ENCODE measurements at regions not wholly inside any gene's neighbourhood (a gene's known extent, or its start where the extent isn't known, plus 50 kb on each side); places are given as distances from the start of the nearest gene placed in this dataset.

GRCh38 chr10:107649249-107649648 is 484.7 kb upstream of the SORCS1 start:
- Mint-ChIP-seq H3K27ac (no peak overlapping the region), H3K9me3 (ENCODE audit: low read depth) (no peaks in the 10 kb centered on the region), H3K4me3 (no peak overlapping the region), H3K36me3 (no peaks in the 10 kb centered on the region), H3K27me3 (no peaks in the 10 kb centered on the region), H3K4me1 (ENCODE audit: low read depth) (no peaks in the 10 kb centered on the region)

- Mint-ChIP-seq H3K9me3 (ENCODE audit: low read depth) (no peaks in the 10 kb centered on the region), H3K27ac (no peak overlapping the region), H3K4me1 (ENCODE audit: low read depth) (no peaks in the 10 kb centered on the region), H3K4me3 (no peak overlapping the region), H3K27me3 (no peaks in the 10 kb centered on the region), H3K36me3 (no peaks in the 10 kb centered on the region)
These were observed 483.0 kb upstream of the SORCS1 start for GRCh38 chr10:107647462-107647861.

GRCh38 chr10:107631876-107632275 is 467.4 kb upstream of the SORCS1 start:
- Mint-ChIP-seq H3K4me1 (ENCODE audit: low read depth) (no peaks in the 10 kb centered on the region), H3K27ac (no peak overlapping the region), H3K4me3 (no peak overlapping the region), H3K27me3 (no peaks in the 10 kb centered on the region), H3K9me3 (ENCODE audit: low read depth) (no peaks in the 10 kb centered on the region), H3K36me3 (no peaks in the 10 kb centered on the region)

- Mint-ChIP-seq H3K27me3 (no peaks in the 10 kb centered on the region), H3K27ac (no peak overlapping the region), H3K4me3 (no peak overlapping the region), H3K36me3 (no peaks in the 10 kb centered on the region), H3K4me1 (ENCODE audit: low read depth) (no peaks in the 10 kb centered on the region), H3K9me3 (ENCODE audit: low read depth) (peaks cover 10% of the 10 kb centered on the region)
These were observed 462.4 kb upstream of the SORCS1 start for GRCh38 chr10:107626862-107627261.

GRCh38 chr10:107623292-107623691 is 458.8 kb upstream of the SORCS1 start:
- H3K27ac Mint-ChIP-seq: no peak overlapping the region
- H3K27me3 Mint-ChIP-seq: no peaks in the 10 kb centered on the region

GRCh38 chr10:107619139-107619538 is 454.6 kb upstream of the SORCS1 start:
- Mint-ChIP-seq H3K4me3 (no peak overlapping the region), H3K9me3 (ENCODE audit: low read depth) (peaks cover 9% of the 10 kb centered on the region), H3K36me3 (no peaks in the 10 kb centered on the region), H3K27me3 (no peaks in the 10 kb centered on the region), H3K27ac (no peak overlapping the region), H3K4me1 (ENCODE audit: low read depth) (no peaks in the 10 kb centered on the region)

More at GRCh38 chr10:107623292-107623691, 458.8 kb upstream of the SORCS1 start:
- Mint-ChIP-seq H3K9me3 (ENCODE audit: low read depth) (peaks cover 13% of the 10 kb centered on the region), H3K4me3 (no peak overlapping the region), H3K36me3 (no peaks in the 10 kb centered on the region), H3K4me1 (ENCODE audit: low read depth) (no peaks in the 10 kb centered on the region)

- Mint-ChIP-seq H3K36me3 (no peaks in the 10 kb centered on the region), H3K9me3 (ENCODE audit: low read depth) (peaks cover 9% of the 10 kb centered on the region), H3K4me3 (no peak overlapping the region), H3K4me1 (ENCODE audit: low read depth) (no peaks in the 10 kb centered on the region), H3K27me3 (no peaks in the 10 kb centered on the region), H3K27ac (no peak overlapping the region)
These were observed 454.0 kb upstream of the SORCS1 start for GRCh38 chr10:107618504-107618994.

GRCh38 chr10:107616463-107617410 is 452.2 kb upstream of the SORCS1 start:
- H3K27ac Mint-ChIP-seq: no peak overlapping the region
- no peaks in the 10 kb centered on the region for H3K27me3 Mint-ChIP-seq
- no peak overlapping the region for H3K4me3 Mint-ChIP-seq
- H3K36me3 Mint-ChIP-seq: no peaks in the 10 kb centered on the region
- H3K4me1 Mint-ChIP-seq (ENCODE audit: low read depth): no peaks in the 10 kb centered on the region
- H3K9me3 Mint-ChIP-seq (ENCODE audit: low read depth): peaks cover 9% of the 10 kb centered on the region

- peaks cover 9% of the 10 kb centered on the region for H3K9me3 Mint-ChIP-seq (ENCODE audit: low read depth)
- H3K4me3 Mint-ChIP-seq: no peak overlapping the region
- H3K27ac Mint-ChIP-seq: no peak overlapping the region
- no peaks in the 10 kb centered on the region for H3K27me3 Mint-ChIP-seq
- H3K4me1 Mint-ChIP-seq (ENCODE audit: low read depth): no peaks in the 10 kb centered on the region
- no peaks in the 10 kb centered on the region for H3K36me3 Mint-ChIP-seq
These were observed 451.5 kb upstream of the SORCS1 start for GRCh38 chr10:107616031-107616430.

GRCh38 chr10:107614939-107615685 is 450.6 kb upstream of the SORCS1 start:
- peaks cover 10% of the 10 kb centered on the region for H3K9me3 Mint-ChIP-seq (ENCODE audit: low read depth)
- no peaks in the 10 kb centered on the region for H3K36me3 Mint-ChIP-seq
- H3K4me3 Mint-ChIP-seq: no peak overlapping the region
- no peaks in the 10 kb centered on the region for H3K4me1 Mint-ChIP-seq (ENCODE audit: low read depth)
- no peaks in the 10 kb centered on the region for H3K27me3 Mint-ChIP-seq
- no peak overlapping the region for H3K27ac Mint-ChIP-seq

GRCh38 chr10:107611115-107611514 is 446.6 kb upstream of the SORCS1 start:
- Mint-ChIP-seq H3K27ac (no peak overlapping the region), H3K4me1 (ENCODE audit: low read depth) (no peaks in the 10 kb centered on the region), H3K36me3 (no peaks in the 10 kb centered on the region), H3K9me3 (ENCODE audit: low read depth) (peaks cover 10% of the 10 kb centered on the region), H3K4me3 (no peak overlapping the region), H3K27me3 (no peaks in the 10 kb centered on the region)

- no peaks in the 10 kb centered on the region for H3K27me3 Mint-ChIP-seq
- no peak overlapping the region for H3K27ac Mint-ChIP-seq
- H3K4me1 Mint-ChIP-seq (ENCODE audit: low read depth): no peaks in the 10 kb centered on the region
- peaks cover 13% of the 10 kb centered on the region for H3K9me3 Mint-ChIP-seq (ENCODE audit: low read depth)
- no peaks in the 10 kb centered on the region for H3K36me3 Mint-ChIP-seq
- no peak overlapping the region for H3K4me3 Mint-ChIP-seq
These were observed 424.6 kb upstream of the SORCS1 start for GRCh38 chr10:107589081-107589480.

GRCh38 chr10:107585630-107586029 is 421.1 kb upstream of the SORCS1 start:
- no peak overlapping the region for H3K4me3 Mint-ChIP-seq
- no peaks in the 10 kb centered on the region for H3K36me3 Mint-ChIP-seq
- H3K27me3 Mint-ChIP-seq: no peaks in the 10 kb centered on the region
- no peak overlapping the region for H3K27ac Mint-ChIP-seq
- H3K4me1 Mint-ChIP-seq (ENCODE audit: low read depth): no peaks in the 10 kb centered on the region
- peaks cover 8% of the 10 kb centered on the region for H3K9me3 Mint-ChIP-seq (ENCODE audit: low read depth)

GRCh38 chr10:107583974-107584373 is 419.5 kb upstream of the SORCS1 start:
- Mint-ChIP-seq H3K4me3 (no peak overlapping the region), H3K9me3 (ENCODE audit: low read depth) (peaks cover 8% of the 10 kb centered on the region), H3K27me3 (no peaks in the 10 kb centered on the region), H3K36me3 (no peaks in the 10 kb centered on the region), H3K27ac (no peak overlapping the region), H3K4me1 (ENCODE audit: low read depth) (no peaks in the 10 kb centered on the region)

- Mint-ChIP-seq H3K4me1 (ENCODE audit: low read depth) (no peaks in the 10 kb centered on the region), H3K27me3 (no peaks in the 10 kb centered on the region), H3K4me3 (no peak overlapping the region), H3K27ac (no peak overlapping the region), H3K9me3 (ENCODE audit: low read depth) (peaks cover 4% of the 10 kb centered on the region), H3K36me3 (no peaks in the 10 kb centered on the region)
These were observed 415.5 kb upstream of the SORCS1 start for GRCh38 chr10:107579970-107580369.
